ENCODE measurements at regions not wholly inside any gene's neighbourhood (a gene's known extent, or its start where the extent isn't known, plus 50 kb on each side); places are given as distances from the start of the nearest gene placed in this dataset.

- TF ChIP-seq CTCF (IDR thresholded peaks at IDR 0.05) (no peak), POLR2A (IDR thresholded peaks at IDR 0.05) (no peak)
Observed at GRCh38 chr12:76711241-76711640, 52.7 kb upstream of the ZDHHC17 start.
